GM19438 (cell line): ENCODE measurements at regions not wholly inside any gene's neighbourhood (a gene's known extent, or its start where the extent isn't known, plus 50 kb on each side); places are given as distances from the start of the nearest gene placed in this dataset.

ENCODE experiments used
- ATAC-seq: cut with Tn5 transposase; IDR thresholded peaks from one replicate; pipeline ENCODE4 v1.9.1; 2021; ENCODE audit warnings: low read depth; ENCODE audit not compliant: unreplicated experiment

DNA sequence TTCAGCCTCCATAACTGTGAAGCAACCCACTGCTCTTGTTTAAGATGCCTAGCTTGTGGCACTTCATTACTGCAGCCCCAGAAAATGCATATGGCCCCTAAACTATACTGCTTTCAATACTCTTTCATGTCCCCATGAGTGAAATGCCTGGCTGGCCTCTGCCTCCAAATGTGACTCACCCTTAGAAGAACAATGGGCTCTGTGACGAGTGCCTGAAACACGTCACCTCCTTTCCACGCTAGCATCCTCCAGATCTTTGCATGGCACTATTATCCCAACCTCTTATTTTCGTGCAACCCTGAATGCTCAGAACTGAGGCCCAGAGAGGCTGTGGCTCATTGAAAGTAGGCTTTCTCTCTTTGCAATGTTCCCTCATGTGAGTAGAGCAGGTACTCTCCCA, 233.1 kb downstream of the CBLN1 start:
- ATAC-seq, result no peak

DNA sequence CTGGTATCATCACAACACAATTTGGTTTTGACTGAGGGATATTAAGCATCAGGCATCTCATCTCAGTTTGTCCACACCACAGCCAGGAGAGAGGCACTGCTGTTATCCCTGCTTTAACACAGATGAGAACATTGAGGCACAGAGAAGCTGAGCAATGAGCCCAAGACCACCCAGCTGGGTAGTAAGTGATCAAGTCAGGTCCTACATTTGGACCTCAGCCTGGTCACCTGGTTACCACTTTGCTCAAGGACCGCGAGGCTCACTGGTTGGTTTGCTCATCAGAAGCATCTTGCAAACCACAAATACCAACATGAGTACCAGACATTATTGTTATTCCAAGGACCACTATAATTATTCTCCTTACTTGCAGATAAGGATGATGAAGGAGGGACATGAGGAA, 245.5 kb downstream of the CBLN1 start:
- no peak for ATAC-seq

GRCh38 chr16:49027420-49027819, 254.2 kb downstream of the CBLN1 start:
- ATAC-seq, result no peak

DNA sequence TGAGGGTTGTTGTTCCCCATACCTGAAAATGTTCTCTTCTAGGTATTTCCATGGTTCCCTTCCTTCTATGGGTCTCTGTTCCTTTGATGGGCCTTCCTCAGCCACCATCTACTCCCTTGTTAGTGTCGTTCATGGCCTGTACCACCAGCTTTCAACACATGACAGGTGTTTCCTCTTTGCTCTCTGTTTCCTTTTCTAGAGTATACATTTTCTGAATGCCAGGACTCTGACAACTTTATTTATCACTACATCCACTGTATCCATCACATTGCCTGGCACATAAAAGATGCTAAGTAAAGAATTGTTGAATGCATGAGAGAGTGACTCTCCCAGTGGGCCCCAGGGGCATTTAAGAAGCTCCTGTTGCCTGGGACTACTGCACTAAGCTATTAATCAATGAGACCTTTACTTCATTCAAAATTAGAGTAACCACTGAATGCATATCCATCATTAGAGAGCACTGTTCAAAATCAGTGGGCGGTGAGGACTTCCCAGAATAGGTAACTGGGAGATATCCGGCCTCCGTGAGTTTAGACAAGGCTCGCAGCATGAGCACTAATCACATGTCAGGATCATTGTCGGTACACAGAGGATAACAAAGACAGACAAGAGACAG, 255.0 kb downstream of the CBLN1 start:
- no peak for ATAC-seq

DNA sequence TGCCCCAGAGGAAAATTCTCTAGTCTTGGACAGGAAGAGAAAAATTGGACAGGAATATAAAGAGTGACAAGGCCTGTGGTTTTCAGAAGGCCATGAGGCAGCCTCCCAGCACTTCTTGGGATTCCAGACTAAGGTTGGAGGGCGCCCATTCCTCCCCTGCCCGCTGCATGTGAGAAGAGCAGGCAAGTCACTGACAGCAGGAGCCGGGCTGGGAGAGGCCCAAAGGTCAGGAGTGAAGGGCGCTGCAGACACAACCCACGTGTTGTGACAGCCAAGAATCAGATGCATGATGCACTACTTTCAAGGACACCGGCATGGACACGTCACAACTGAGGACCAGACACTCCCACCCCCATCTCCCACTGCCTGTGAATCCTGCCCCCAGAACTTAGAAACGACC, 256.7 kb downstream of the CBLN1 start:
- ATAC-seq, result no peak

GRCh38 chr16:49024016-49024415, 257.6 kb downstream of the CBLN1 start:
- ATAC-seq, result no peak

DNA sequence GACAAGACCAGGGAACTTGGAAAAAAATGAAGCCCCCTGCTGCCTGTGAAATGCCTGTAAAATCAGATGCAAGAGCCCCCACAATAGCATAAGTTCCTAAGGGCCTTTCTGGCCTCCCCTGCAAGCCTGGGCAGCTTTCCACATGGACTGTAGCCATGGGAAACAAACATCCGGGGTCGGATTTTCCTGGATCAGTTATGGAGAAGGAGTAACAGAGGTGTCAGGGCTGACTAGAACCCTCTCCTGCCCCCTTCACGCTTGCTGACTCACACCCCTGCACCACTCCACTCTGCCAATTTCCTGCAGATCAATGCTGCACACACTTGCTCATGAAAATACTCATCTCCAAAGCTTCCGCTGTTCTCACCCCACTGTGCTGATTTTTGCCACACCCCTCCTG, 258.6 kb downstream of the CBLN1 start:
- no peak for ATAC-seq

GRCh38 chr16:49022351-49022963, 259.2 kb downstream of the CBLN1 start:
- ATAC-seq, result no peak

DNA sequence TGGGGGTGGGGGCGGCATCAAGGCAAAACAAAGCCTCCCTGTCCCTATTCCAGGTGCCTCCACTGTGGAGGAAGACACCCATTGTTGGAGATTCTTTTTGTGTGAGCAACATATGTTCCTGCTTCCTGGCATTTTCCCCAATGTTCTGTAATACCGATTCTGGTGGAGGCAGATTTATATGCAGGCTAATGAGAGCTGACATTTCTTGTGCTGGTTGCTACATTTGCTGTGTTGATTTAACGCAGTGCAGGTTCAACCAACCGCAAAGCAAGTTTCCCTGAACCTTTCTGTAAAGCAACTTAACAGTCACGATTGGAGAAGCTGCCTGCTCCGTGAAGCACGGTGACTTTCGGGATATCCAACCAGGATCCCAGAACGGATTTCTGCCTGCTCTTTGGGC, 260.5 kb downstream of the CBLN1 start:
- ATAC-seq, result no peak

- ATAC-seq, result no peak
These were observed 261.2 kb downstream of the CBLN1 start for GRCh38 chr16:49020436-49020835.

DNA sequence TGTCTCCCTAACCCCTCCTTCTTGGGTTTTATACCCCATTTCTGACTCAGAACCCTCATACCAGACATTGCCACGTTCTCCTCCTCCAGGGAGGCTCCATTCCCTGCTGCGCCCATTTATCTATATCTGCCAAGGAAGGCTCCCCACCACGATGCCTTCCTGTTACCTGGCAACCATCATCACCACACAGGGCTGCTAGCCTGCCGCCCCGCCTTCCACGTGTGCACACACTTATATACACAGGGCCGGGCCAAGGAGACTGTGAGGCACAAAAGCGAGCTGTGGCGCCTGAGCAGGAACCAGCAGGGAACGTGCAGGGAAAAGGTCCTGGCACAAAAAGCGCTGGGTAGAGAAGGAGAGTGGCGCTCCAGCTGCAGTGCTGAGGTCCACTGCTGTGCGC, 261.8 kb downstream of the CBLN1 start:
- no peak for ATAC-seq

GRCh38 chr16:49019081-49019633, 262.5 kb downstream of the CBLN1 start:
- ATAC-seq, result no peak

- ATAC-seq, result no peak
These were observed 263.2 kb downstream of the CBLN1 start for GRCh38 chr16:49018259-49018931.

DNA sequence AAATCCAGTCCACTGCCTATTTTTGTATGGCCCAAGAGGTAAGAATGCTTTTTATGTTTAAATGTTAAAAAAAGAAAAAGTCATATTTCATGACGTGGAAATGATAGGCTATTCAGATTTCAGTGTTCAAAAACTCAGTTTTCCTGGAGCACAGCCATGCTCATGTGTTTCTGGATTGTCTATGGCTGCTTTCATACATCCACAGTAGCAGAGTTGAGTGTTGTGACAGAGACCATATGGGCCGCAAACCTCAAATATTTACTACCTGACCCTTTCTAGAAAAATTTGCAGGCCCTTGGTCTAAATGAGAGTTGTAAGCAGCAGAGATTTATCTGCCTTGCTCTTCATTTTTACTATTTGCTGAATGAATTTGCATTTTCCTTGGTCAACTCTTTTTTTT, 264.1 kb downstream of the CBLN1 start:
- no peak for ATAC-seq

- no peak for ATAC-seq
These were observed 265.2 kb downstream of the CBLN1 start for GRCh38 chr16:49016461-49016860.

GRCh38 chr16:49015225-49015592, 266.4 kb downstream of the CBLN1 start:
- no peak for ATAC-seq

DNA sequence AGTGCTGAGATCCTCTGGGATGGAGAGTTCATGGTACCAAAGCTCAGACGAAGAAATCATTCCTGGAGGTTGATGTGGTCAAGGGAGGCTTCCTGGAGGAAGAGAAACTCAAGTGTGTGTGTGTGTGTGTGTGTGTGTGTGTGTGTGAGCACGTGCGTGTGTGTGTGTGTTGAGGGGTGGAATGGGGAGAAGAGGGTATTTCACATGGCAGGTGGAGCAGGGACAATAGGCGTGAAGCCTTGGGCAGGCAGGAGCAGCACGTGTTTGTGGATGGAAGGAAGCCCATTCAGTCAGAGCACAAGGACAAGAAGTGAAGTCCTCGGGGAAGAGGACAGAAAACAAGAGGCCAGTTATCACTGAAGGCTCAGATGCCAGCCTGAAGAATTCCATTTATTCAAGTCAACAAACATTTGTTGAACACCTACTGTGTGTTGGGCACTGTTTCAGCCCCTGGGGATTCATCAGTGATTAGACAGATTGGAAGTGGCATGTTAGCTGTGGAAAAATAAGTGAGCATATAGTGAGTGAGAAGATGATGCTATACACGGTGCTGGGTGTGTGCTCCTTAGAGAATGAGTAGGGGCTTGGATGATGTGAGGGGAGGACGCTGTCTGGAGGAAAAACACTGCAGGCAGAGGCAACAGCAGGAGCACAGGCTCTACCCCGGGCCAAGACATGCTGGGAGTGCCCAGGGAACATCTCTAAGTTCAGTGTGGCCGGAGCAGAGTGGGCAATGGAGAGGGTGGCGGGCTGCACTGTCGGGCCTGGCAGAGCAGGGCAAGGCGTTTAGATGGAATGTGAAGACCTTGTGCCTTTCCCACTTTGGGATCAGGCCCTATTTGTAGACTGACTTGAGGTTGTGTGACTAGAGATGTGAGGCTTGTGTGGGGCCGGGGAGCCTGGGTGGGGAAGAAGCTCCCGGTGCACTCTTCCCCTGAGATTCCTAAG, 267.1 kb downstream of the CBLN1 start:
- ATAC-seq, result no peak

DNA sequence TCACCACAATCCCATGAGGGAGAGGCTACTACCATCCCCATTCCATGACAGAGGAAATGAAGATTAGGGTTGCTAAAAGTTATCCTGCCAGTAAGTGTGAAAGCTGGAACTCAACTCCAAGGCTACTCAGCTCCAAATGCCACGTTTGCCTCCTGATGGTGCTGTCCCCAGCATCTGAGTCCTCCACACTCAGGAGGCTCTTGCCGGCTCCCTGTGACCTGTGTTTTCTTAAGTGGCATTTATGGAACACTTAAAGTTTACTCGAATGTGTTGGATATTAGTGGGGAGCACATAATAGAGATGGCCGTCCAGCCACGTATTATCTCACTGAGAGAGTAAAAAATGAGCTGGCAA, 267.9 kb downstream of the CBLN1 start:
- no peak for ATAC-seq

GRCh38 chr16:49012961-49013726, 268.5 kb downstream of the CBLN1 start:
- no peak for ATAC-seq

DNA sequence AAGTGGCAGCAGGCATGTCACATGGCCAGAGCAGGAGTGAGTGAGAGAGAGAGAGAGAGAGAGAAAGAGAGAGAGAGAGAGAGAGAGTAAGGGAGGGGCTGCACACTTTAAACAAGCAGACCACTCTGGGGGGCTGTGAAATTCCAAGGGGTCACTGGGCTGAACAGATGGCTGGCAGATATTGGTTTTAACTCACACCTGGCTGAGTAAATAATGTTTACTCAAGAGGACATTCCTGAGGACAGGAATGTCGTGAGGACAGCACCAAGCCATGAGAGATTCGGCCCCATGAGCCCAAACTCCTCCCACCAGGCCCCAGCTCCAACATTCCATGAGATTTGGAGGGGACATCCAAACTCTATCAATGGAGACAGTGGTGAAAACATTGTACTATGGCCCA, 269.7 kb downstream of the CBLN1 start:
- no peak for ATAC-seq
